ENCODE measurements at regions not wholly inside any gene's neighbourhood (a gene's known extent, or its start where the extent isn't known, plus 50 kb on each side); places are given as distances from the start of the nearest gene placed in this dataset.

DNA sequence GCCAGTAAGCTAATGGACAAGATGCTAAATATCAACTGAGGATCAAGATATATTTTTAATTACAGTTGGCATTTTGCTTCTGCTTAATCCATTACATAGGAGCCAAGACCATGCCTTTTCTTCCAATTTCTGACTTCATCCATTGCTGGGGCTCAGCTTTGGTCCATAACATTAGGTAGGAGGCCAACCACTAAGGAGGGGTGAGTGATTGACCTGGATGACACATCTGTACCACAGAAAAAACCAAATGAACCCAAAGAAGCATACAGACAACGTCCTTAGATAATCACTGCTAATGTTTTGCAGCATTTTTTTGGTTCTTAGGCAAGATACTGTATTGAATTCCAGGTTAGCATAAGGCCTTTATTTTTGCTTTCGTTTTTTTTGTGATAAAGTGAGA is 353.2 kb upstream of the KCNH8 start:
- TF ChIP-seq CTCF (conservative IDR thresholded peaks at IDR 0.05) (no peak), EZH2 (IDR thresholded peaks at IDR 0.05; ENCODE audit: low read depth) (no peak)
